OCI-LY3 (cell line): ENCODE measurements at regions not wholly inside any gene's neighbourhood (a gene's known extent, or its start where the extent isn't known, plus 50 kb on each side); places are given as distances from the start of the nearest gene placed in this dataset.

ENCODE experiments used
- H2AFZ ChIP-seq: fragments of 200-600, 300-600 bp; shearing (Covaris generic); 2 replicates; pipeline ENCODE4 v1.6.0; 2014; ENCODE audit warnings: antibody characterized with exemption, low read depth, low read length
- H3K27ac ChIP-seq: fragments of 200-600, 300-600 bp; sonication (generic); 2 replicates; pipeline ENCODE4 v1.5.1; 2014; ENCODE audit warnings: mild to moderate bottlenecking, low read length, moderate library complexity, mixed read lengths
- H3K27me3 ChIP-seq: fragments of 200-600, 300-600 bp; sonication (generic); 2 replicates; pipeline ENCODE4 v1.6.1; 2014; ENCODE audit warnings: low read depth, low read length, mixed read lengths
- H3K36me3 ChIP-seq: fragments of 200-600, 300-600 bp; sonication (generic); replicated peaks from 2 replicates; pipeline ENCODE3; 2014; ENCODE audit warnings: low read depth, low read length, mixed read lengths
- H3K4me1 ChIP-seq: fragments of 300-600, 200-600 bp; sonication (generic); 2 replicates; pipeline ENCODE4 v1.6.1; 2014; ENCODE audit warnings: low read length, mixed read lengths
- H3K4me2 ChIP-seq: fragments of 200-600, 300-600 bp; sonication (generic); 2 replicates; pipeline ENCODE4 v1.6.1; 2014; ENCODE audit warnings: low read length, mixed read lengths
- H3K4me3 ChIP-seq: fragments of 300-600, 200-600 bp; sonication (generic); 2 replicates; pipeline ENCODE4 v1.5.1; 2014; ENCODE audit warnings: antibody characterized with exemption, mild to moderate bottlenecking, low read length, moderate library complexity
- H3K79me2 ChIP-seq: fragments of 300-600, 200-600 bp; shearing (Covaris generic); 2 replicates; pipeline ENCODE4 v1.6.1; 2014; ENCODE audit warnings: mild to moderate bottlenecking, low read length, mixed read lengths
- H3K9ac ChIP-seq: fragments of 300-600, 200-600 bp; shearing (Covaris generic); 2 replicates; pipeline ENCODE4 v1.6.0; 2014; ENCODE audit warnings: mild to moderate bottlenecking, low read length, moderate library complexity
- H3K9me3 ChIP-seq: fragments of 200-600, 300-600 bp; shearing (Covaris generic); 2 replicates; pipeline ENCODE4 v1.6.1; 2014; ENCODE audit warnings: low read length, mixed read lengths; ENCODE audit not compliant: insufficient read depth
- H4K20me1 ChIP-seq: fragments of 200-600, 300-600 bp; sonication (generic); 2 replicates; pipeline ENCODE4 v1.6.1; 2016; ENCODE audit warnings: low read length, mixed read lengths; ENCODE audit not compliant: insufficient read depth
- CTCF ChIP-seq: fragments of 200-600, 300-600 bp; sonication (generic); IDR thresholded peaks from 2 replicates; pipeline ENCODE4 v1.5.1; 2014; ENCODE audit warnings: antibody characterized with exemption, low read length, low read depth
- EZH2phosphoT487 ChIP-seq: fragments of 200-600 bp; shearing (Covaris generic); IDR thresholded peaks from 2 replicates; pipeline ENCODE4 v1.6.1; 2018; ENCODE audit warnings: antibody characterized with exemption, mixed run types, low read depth

- TF ChIP-seq EZH2phosphoT487 = no peak
- TF ChIP-seq CTCF = no peak
- Histone ChIP-seq H4K20me1 (no peaks in the 10 kb centered on the region), H3K4me2 (no peak overlapping the region), H3K4me1 (peaks cover 13% of the 10 kb centered on the region), H3K36me3 (no peaks in the 10 kb centered on the region), H3K4me3 (no peak overlapping the region), H3K9me3 (peaks cover 4% of the 10 kb centered on the region; the same call in 1 of the 2 replicates), H3K27ac (no peak overlapping the region), H3K9ac (no peak overlapping the region), H3K79me2 (no peaks in the 10 kb centered on the region), H3K27me3 (no peaks in the 10 kb centered on the region), H2AFZ (no peak overlapping the region)
Observed at GRCh38 chr18:75344161-75344560, 83.3 kb downstream of the SMIM21 start.

- Histone ChIP-seq H3K27me3 (no peaks in the 10 kb centered on the region), H3K27ac (no peak overlapping the region), H4K20me1 (no peaks in the 10 kb centered on the region), H3K4me3 (no peak overlapping the region), H3K36me3 (no peaks in the 10 kb centered on the region), H3K9me3 (0 out of 2 replicates have a peak, but pooled peaks cover 3% of the 10 kb centered on the region), H3K79me2 (no peaks in the 10 kb centered on the region), H3K9ac (no peak overlapping the region), H2AFZ (no peak overlapping the region), H3K4me2 (no peak overlapping the region), H3K4me1 (peaks cover 13% of the 10 kb centered on the region)
- TF ChIP-seq EZH2phosphoT487 = no peak
- TF ChIP-seq CTCF = no peak
Observed at GRCh38 chr18:75343389-75343788, 84.1 kb downstream of the SMIM21 start.

GRCh38 chr18:75341897-75342296 lies 85.6 kb downstream of the SMIM21 start:
- TF ChIP-seq CTCF (no peak), EZH2phosphoT487 (no peak)
- peaks cover 21% of the 10 kb centered on the region for H3K4me1 ChIP-seq

GRCh38 chr18:75341267-75341666 lies 86.2 kb downstream of the SMIM21 start:
- no peaks in the 10 kb centered on the region for H3K36me3 ChIP-seq
- H3K27me3 ChIP-seq = no peaks in the 10 kb centered on the region
- no peaks in the 10 kb centered on the region for H4K20me1 ChIP-seq
- no peak overlapping the region for H3K27ac ChIP-seq
- no peak overlapping the region for H3K9ac ChIP-seq
- H2AFZ ChIP-seq = no peak overlapping the region
- H3K79me2 ChIP-seq = no peaks in the 10 kb centered on the region
- peaks cover 28% of the 10 kb centered on the region for H3K4me1 ChIP-seq
- TF ChIP-seq CTCF (no peak), EZH2phosphoT487 (no peak)
- no peaks in the 10 kb centered on the region for H3K9me3 ChIP-seq
- H3K4me3 ChIP-seq = no peak overlapping the region
- H3K4me2 ChIP-seq = no peak overlapping the region

More at GRCh38 chr18:75341897-75342296, 85.6 kb downstream of the SMIM21 start:
- no peak overlapping the region for H3K27ac ChIP-seq
- H3K36me3 ChIP-seq = no peaks in the 10 kb centered on the region
- H3K4me2 ChIP-seq = no peak overlapping the region
- H3K4me3 ChIP-seq = no peak overlapping the region
- H3K79me2 ChIP-seq = no peaks in the 10 kb centered on the region
- H3K9me3 ChIP-seq = no peaks in the 10 kb centered on the region
- no peak overlapping the region for H2AFZ ChIP-seq
- no peak overlapping the region for H3K9ac ChIP-seq
- no peaks in the 10 kb centered on the region for H3K27me3 ChIP-seq
- H4K20me1 ChIP-seq = no peaks in the 10 kb centered on the region
